HUDEP-2 (cell line): ENCODE measurements at regions not wholly inside any gene's neighbourhood (a gene's known extent, or its start where the extent isn't known, plus 50 kb on each side); places are given as distances from the start of the nearest gene placed in this dataset.

Source experiments
- DNase-seq, 76 experiments: peaks; one replicate each; lab custom pipeline; 2025; ENCODE audit not compliant: unreplicated experiment in 76 of 76; lab: John Stamatoyannopoulos, UW

DNA sequence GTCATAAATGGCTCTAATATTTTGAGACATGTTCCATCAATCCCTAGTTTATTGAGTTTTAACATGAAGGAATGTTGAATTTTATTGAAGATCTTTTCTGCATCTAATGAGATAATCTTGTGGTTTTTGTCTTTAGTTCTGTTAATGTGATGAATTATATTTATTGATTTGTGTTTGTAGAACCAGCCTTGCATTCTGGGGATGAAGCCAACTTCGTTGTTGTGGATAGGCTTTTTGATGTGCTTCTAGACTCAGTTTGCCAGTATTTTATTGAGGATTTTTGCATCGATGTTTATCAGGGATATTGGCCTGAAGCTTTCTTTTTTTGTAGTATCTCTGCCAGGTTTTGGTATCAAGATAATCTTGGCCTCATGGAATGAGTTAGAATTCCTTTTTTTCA lies 72.0 kb upstream of the CD96 start:
- no peak for DNase-seq

DNA sequence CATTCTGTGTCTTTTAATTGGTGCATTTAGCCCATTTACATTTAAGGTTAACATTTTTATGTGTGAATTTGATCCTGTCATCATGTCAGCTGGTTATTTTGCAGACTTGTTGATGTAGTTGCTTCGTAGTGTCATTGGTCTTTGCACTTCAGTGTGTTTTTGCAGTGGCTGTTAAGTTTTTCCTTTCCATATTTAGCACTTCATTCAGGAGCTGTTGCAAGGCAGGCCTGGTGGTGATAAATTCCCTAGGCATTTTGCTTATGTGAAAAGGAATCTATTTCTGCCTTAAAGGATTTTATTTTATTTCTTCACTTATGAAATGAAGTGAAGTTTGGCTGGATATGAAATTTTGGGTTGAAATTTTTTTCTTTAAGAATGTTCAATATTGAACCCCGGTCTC lies 70.2 kb upstream of the CD96 start:
- no peak for DNase-seq

DNA sequence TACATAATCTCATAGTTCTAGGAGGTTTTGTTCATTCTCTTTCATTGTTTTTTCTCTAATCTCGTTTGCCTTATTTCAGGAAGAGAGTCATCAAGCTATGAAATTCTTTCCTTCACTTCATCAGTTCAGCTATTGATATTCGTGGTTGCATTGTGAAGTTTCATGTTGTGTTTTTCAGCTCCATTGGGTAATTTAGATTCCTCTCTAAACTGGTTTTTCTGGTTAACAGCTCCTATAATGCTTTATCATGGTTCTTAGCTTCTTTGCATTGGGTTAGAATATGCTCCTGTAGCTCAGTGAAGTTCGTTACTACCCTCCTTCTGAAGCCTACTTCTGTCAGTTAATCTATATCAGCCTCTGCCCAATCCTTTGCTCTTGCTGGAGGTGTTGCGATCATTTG lies 69.4 kb upstream of the CD96 start:
- no peak for DNase-seq

DNA sequence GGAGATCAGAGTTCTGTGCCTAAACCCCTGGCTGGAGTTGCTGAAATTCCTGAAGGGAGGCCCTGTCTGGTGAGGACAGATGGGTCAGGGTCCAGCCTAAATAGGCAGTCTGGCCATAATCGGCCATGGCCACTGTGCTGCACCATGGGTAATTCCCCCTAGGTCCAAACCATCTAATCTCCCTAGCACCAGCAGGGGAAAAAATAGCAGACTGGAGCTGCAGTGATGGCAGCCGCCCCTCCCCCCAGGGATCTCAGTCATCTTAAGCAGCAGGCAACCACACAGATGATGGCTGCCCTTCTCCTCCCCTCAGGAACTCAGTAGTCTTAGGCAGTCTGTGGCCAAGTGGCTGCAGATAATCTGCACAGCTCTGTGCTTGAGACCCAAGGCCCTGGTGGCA lies 68.4 kb upstream of the CD96 start:
- no peak for DNase-seq

DNA sequence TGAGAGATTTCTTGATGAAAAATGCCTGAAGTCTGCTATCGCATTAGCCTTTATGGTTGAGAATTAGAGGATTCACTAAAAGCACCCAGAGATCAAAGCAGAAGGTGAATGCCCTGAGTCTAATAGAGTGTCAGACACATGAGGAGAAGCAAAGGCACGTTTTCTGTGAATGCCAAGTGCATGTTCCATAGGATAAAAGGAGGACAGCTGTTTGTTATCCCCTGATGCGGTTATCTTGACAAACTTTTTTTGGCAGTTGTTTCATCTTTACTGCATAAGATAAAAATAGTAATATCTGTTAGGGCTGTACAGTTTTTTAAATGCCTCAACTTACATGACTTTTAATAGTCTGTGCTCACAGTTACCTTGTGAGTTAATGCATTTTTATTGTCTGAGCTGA lies 65.3 kb upstream of the CD96 start:
- DNase-seq, result no peak

DNA sequence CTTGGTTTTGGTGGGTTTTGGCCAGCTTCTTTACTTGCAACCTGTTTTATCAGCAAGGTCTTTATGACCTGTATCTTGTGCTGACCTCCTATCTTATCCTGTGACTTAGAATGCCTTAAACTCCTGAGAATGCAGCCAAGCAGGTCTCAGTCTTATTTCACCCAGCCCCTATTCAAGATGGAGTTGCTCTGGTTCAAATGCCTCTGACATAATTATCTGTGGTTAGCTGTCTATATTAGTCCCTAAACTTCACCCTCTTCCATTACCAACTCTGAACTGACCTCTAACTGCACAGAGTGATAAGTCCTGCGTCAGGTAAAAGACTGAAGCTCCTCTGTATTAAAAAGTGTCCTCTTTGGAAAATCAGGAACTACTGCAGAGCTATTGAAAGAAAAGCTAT lies 61.9 kb upstream of the CD96 start:
- DNase-seq, result no peak

DNA sequence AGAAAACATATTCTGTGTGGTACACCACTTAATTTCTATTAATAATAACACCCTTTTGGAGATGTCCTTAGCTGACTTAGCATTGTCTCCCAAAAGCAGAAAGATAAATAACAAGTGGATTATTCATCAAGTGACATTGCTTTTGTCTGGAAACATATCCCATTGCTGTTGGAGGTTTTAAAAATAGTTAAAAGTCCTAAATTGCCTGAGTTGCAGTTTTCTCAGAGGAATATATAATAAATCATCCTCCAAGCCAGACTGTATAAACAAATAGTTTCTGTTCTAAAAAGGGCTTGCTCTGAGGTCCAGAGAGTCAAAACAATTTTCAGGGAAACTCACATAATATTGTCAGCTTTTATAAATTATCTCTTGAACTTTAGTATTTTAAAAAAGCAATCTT lies 60.4 kb upstream of the CD96 start:
- DNase-seq, result no peak

DNA sequence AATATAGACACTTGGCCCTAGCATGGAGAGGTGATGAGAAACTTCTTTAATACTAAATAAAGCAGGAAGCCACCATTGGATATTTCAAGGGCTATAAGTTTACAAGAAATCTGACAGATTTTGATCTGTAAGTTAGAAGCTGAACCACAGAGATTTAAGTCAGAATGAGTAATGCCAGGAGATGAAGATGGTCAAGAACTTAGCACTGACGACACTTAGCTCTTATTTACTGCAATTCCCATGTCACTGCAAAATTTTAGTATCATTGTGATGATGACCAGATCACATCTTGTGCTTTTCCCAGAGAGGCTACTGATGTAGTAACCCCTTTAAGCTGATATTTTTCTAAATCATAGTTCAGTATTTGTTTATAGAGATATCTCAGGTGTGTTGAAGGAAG lies 59.4 kb upstream of the CD96 start:
- DNase-seq, result no peak

DNA sequence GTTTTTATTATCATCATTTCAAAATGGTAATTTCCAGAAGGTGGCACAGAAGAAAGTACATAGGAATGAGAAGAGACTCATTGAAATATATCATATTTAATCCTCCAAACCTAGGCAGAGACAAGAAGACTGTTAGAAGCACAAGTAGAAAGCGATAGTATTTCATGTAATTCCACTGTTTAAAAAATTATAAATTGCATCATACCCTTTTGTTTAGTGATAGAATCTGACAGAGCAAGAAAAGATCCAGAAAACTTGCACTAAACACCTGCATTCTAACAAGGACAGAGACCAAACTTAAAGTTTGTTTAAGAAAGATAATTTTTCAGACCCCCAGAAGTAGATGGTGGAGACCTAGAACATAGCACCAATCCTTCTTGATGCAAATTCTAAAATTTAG lies 56.9 kb upstream of the CD96 start:
- no peak for DNase-seq
